IMR-90 (cell line): ENCODE measurements at regions not wholly inside any gene's neighbourhood (a gene's known extent, or its start where the extent isn't known, plus 50 kb on each side); places are given as distances from the start of the nearest gene placed in this dataset.

Source experiments
- ATAC-seq: fragments of 200-7000 bp; cut with Tn5 transposase; 2 replicates; pipeline ENCODE4 v1.9.1; 2020; ENCODE audit warnings: low read depth, mild to moderate bottlenecking, moderate library complexity
- BruUV-seq: library from RNA; stranded (reverse); fragments of 400-500 nt; replicated peaks from 2 replicates; lab custom pipeline; 2021; lab: Mats Ljungman, UMichigan
- CTCF ChIA-PET: fragments of 300-600 bp; formaldehyde crosslinking; extraction: SDS; loops from one replicate; lab custom pipeline; 2021; ENCODE audit warnings: antibody characterized with exemption; lab: Yijun Ruan, JAX
- POLR2A ChIA-PET: fragments of 300-600 bp; sonication (Branson Sonifier 250); formaldehyde crosslinking; loops from one replicate; lab custom pipeline; 2022; ENCODE audit warnings: antibody characterized with exemption; ENCODE audit not compliant: unreplicated experiment; lab: Charles Lee
- DNase-seq: peaks from one replicate; pipeline ENCODE4 v3.0.0; 2013
- H2AFZ ChIP-seq: replicated peaks from 2 replicates; pipeline ENCODE3; 2013; ENCODE audit warnings: low read length, mild to moderate bottlenecking; ENCODE audit not compliant: poor library complexity
- H2AK5ac ChIP-seq: 2 replicates; pipeline ENCODE4 v1.6.1; 2013; ENCODE audit warnings: low read depth, low read length, inconsistent platforms
- H2AK9ac ChIP-seq: replicated peaks from 2 replicates; pipeline ENCODE3; 2013; ENCODE audit warnings: mild to moderate bottlenecking, low read depth, low read length, moderate library complexity; ENCODE audit not compliant: poor library complexity
- H2BK120ac ChIP-seq: 2 replicates; pipeline ENCODE4 v1.6.1; 2013; ENCODE audit warnings: low read depth, low read length, inconsistent platforms
- H2BK15ac ChIP-seq: 3 replicates; pipeline ENCODE4 v1.6.1; 2013; ENCODE audit warnings: low read depth, low read length, inconsistent platforms
- H2BK20ac ChIP-seq: 2 replicates; pipeline ENCODE4 v1.6.1; 2013; ENCODE audit warnings: low read depth, mild to moderate bottlenecking, inconsistent platforms, low read length, moderate library complexity
- H2BK5ac ChIP-seq: 2 replicates; pipeline ENCODE4 v1.6.1; 2013; ENCODE audit warnings: mild to moderate bottlenecking, low read depth, low read length, inconsistent platforms; ENCODE audit not compliant: poor library complexity, severe bottlenecking
- H3K14ac ChIP-seq: replicated peaks from 2 replicates; pipeline ENCODE4 v1.6.1; 2013; ENCODE audit warnings: low read depth, low read length, inconsistent platforms
- H3K18ac ChIP-seq: 2 replicates; pipeline ENCODE4 v1.6.1; 2013; ENCODE audit warnings: low read depth, low read length, control low read depth
- H3K23ac ChIP-seq: 2 replicates; pipeline ENCODE4 v1.6.1; 2013; ENCODE audit warnings: low read depth, low read length, inconsistent platforms
- H3K27ac ChIP-seq: 2 replicates; pipeline ENCODE4 v1.5.1; 2013; ENCODE audit warnings: mild to moderate bottlenecking, control low read depth, low read length; ENCODE audit not compliant: insufficient read depth
- H3K27me3 ChIP-seq: 2 replicates; pipeline ENCODE4 v1.6.1; 2013; ENCODE audit warnings: low read length; ENCODE audit not compliant: control insufficient read depth, insufficient read depth
- H3K36me3 ChIP-seq: 2 replicates; pipeline ENCODE4 v1.6.1; 2013; ENCODE audit warnings: low read length, mixed read lengths; ENCODE audit not compliant: control insufficient read depth, insufficient read depth
- H3K4ac ChIP-seq: 2 replicates; pipeline ENCODE4 v1.6.1; 2013; ENCODE audit warnings: low read depth, low read length, inconsistent platforms
- H3K4me1 ChIP-seq: 2 replicates; pipeline ENCODE4 v1.6.1; 2013; ENCODE audit warnings: low read length, mixed read lengths; ENCODE audit not compliant: control insufficient read depth, insufficient read depth
- H3K4me2 ChIP-seq: 2 replicates; pipeline ENCODE4 v1.6.1; 2013; ENCODE audit warnings: low read depth, mild to moderate bottlenecking, control low read depth, low read length, moderate library complexity
- H3K4me3 ChIP-seq: 2 replicates; pipeline ENCODE4 v1.5.1; 2013; ENCODE audit warnings: low read depth, mild to moderate bottlenecking, control low read depth, low read length, moderate library complexity; ENCODE audit not compliant: insufficient read depth
- H3K56ac ChIP-seq: 2 replicates; pipeline ENCODE4 v1.6.1; 2013; ENCODE audit warnings: low read length, inconsistent platforms; ENCODE audit not compliant: insufficient read depth; ENCODE audit errors: extremely low read depth
- H3K79me1 ChIP-seq, 2 experiments: 2 replicates each; pipeline ENCODE4 v1.6.1; 2013; ENCODE audit warnings: low read length in 2 of 2, inconsistent platforms in 1 of 2, low read depth in 1 of 2
- H3K9ac ChIP-seq: 2 replicates; pipeline ENCODE4 v1.6.1; 2013; ENCODE audit warnings: low read depth, low read length, control low read depth
- H3K9me1 ChIP-seq: 2 replicates; pipeline ENCODE4 v1.6.1; 2013; ENCODE audit warnings: low read length, inconsistent platforms; ENCODE audit not compliant: insufficient read depth
- H3K9me3 ChIP-seq: 2 replicates; pipeline ENCODE4 v1.6.1; 2013; ENCODE audit warnings: low read length; ENCODE audit not compliant: control insufficient read depth, insufficient read depth
- H4K20me1 ChIP-seq: 2 replicates; pipeline ENCODE4 v1.6.1; 2013; ENCODE audit warnings: low read length, inconsistent platforms; ENCODE audit not compliant: insufficient read depth
- H4K5ac ChIP-seq: 2 replicates; pipeline ENCODE4 v1.6.1; 2013; ENCODE audit warnings: mild to moderate bottlenecking, low read depth, low read length, control low read depth
- H4K8ac ChIP-seq, 2 experiments: 2 replicates each; pipeline ENCODE4 v1.6.1; 2013; ENCODE audit warnings: low read depth in 2 of 2, low read length in 2 of 2, control low read depth in 1 of 2, inconsistent platforms in 1 of 2
- H4K91ac ChIP-seq: 2 replicates; pipeline ENCODE4 v1.6.1; 2013; ENCODE audit warnings: low read depth, low read length, inconsistent platforms; ENCODE audit not compliant: insufficient read depth
- BHLHE40 ChIP-seq: fragments of 150-350 bp; IDR thresholded peaks from 2 replicates; pipeline ENCODE4 v1.6.1; 2016; ENCODE audit warnings: mild to moderate bottlenecking, low read depth, low read length
- CEBPB ChIP-seq: IDR thresholded peaks from 2 replicates; pipeline ENCODE4 v1.6.1; 2012; ENCODE audit warnings: low read depth, low read length, improper control_type of control experiment
- CHD1 ChIP-seq: IDR thresholded peaks from 2 replicates; pipeline ENCODE4 v1.6.1; 2012; ENCODE audit warnings: low read depth, low read length, improper control_type of control experiment
- ELK1 ChIP-seq: fragments of 150-350 bp; IDR thresholded peaks from 2 replicates; pipeline ENCODE4 v1.6.1; 2016; ENCODE audit warnings: low read depth, mild to moderate bottlenecking, low read length, moderate library complexity, borderline replicate concordance
- FOS ChIP-seq: fragments of 150-350 bp; IDR thresholded peaks from 2 replicates; pipeline ENCODE4 v1.6.1; 2016; ENCODE audit warnings: low read depth, low read length
- MAFK ChIP-seq: IDR thresholded peaks from 2 replicates; pipeline ENCODE4 v1.6.1; 2012; ENCODE audit warnings: low read depth, low read length, improper control_type of control experiment
- MAZ ChIP-seq: IDR thresholded peaks from 2 replicates; pipeline ENCODE4 v1.6.1; 2012; ENCODE audit warnings: low read depth, mild to moderate bottlenecking, low read length, improper control_type of control experiment, moderate library complexity, borderline replicate concordance
- MXI1 ChIP-seq: IDR thresholded peaks from 2 replicates; pipeline ENCODE4 v1.6.1; 2012; ENCODE audit warnings: low read depth, mild to moderate bottlenecking, low read length, moderate library complexity, borderline replicate concordance
- NFE2L2 ChIP-seq: fragments of 150-350 bp; IDR thresholded peaks from 2 replicates; pipeline ENCODE4 v1.6.1; 2016; ENCODE audit warnings: low read depth, mild to moderate bottlenecking, low read length
- POLR2A ChIP-seq: IDR thresholded peaks from 2 replicates; pipeline ENCODE4 v1.6.1; 2012; ENCODE audit warnings: mild to moderate bottlenecking, low read depth, low read length
- RAD21 ChIP-seq: IDR thresholded peaks from 2 replicates; pipeline ENCODE4 v1.6.1; 2012; ENCODE audit warnings: low read length, improper control_type of control experiment
- RCOR1 ChIP-seq: IDR thresholded peaks from 2 replicates; pipeline ENCODE4 v1.6.1; 2012; ENCODE audit warnings: mild to moderate bottlenecking, low read length, improper control_type of control experiment; ENCODE audit not compliant: insufficient replicate concordance
- RFX5 ChIP-seq: IDR thresholded peaks from 2 replicates; pipeline ENCODE4 v1.8.0; 2012; ENCODE audit warnings: low read depth, mild to moderate bottlenecking, low read length, moderate library complexity
- SMC3 ChIP-seq: fragments of 150-350 bp; IDR thresholded peaks from 2 replicates; pipeline ENCODE4 v1.6.1; 2016; ENCODE audit warnings: low read depth, mild to moderate bottlenecking, antibody characterized with exemption, low read length, moderate library complexity
- USF2 ChIP-seq: fragments of 150-350 bp; IDR thresholded peaks from 2 replicates; pipeline ENCODE4 v1.6.1; 2017; ENCODE audit warnings: mild to moderate bottlenecking, antibody characterized with exemption, low read length, low read depth
- WGBS, 2 experiments: methylation state at CpG; one replicate each; pipeline versions ENCODE4 v1.1.5 to v1.1.7; 2013; ENCODE audit warnings: missing lambda C conversion rate in 2 of 2; ENCODE audit not compliant: insufficient read length in 1 of 2; ENCODE audit errors: extremely low coverage in 2 of 2; 5-methylcytosine and 5-hydroxymethylcytosine counted together
- dilution Hi-C: fragments of 300-500 bp; cut with HindIII; formaldehyde crosslinking; loops from one replicate; pipeline ENCODE4 v1.14.3; 2018; ENCODE audit warnings: low sequenced_read_pairs; ENCODE audit not compliant: unreplicated experiment
- in situ Hi-C: fragments of 300-500 bp; cut with MboI; formaldehyde crosslinking; loops from 3 replicates; pipeline ENCODE4 v1.14.3; 2019; ENCODE audit warnings: low sequenced_read_pairs, inconsistent platforms, mixed read lengths
- intact Hi-C: fragments of 100-400 bp; cut with micrococcal nuclease; formaldehyde crosslinking; loops from 2 replicates; pipeline ENCODE4 v1.10.0; 2022
- TF ChIP-seq, protein P1 (sequence below): conservative IDR thresholded peaks from 2 replicates; pipeline ENCODE4 v1.5.1; 2012; ENCODE audit warnings: mild to moderate bottlenecking, low read depth, low read length, improper control_type of control experiment

GRCh38 chr21:34199121-34199910 lies 125.9 kb downstream of the MRPS6 start:
- Histone ChIP-seq H4K8ac (no peak overlapping the region), H2BK120ac (no peak overlapping the region), H3K36me3 (no peaks in the 10 kb centered on the region), H3K23ac (no peak overlapping the region), H4K5ac (no peak overlapping the region), H3K56ac (no peak overlapping the region), H2AK9ac (no peak overlapping the region), H3K27me3 (no peaks in the 10 kb centered on the region; the same call in 1 of the 2 replicates), H3K9me3 (no peaks in the 10 kb centered on the region), H4K20me1 (no peaks in the 10 kb centered on the region), H3K9me1 (no peaks in the 10 kb centered on the region), H4K91ac (no peak overlapping the region), H3K14ac (no peak overlapping the region), H2AK5ac (no peak overlapping the region), H3K4ac (no peak overlapping the region), H3K9ac (no peak overlapping the region), H2AFZ (no peak overlapping the region), H3K79me1 (no peaks in the 10 kb centered on the region), H2BK20ac (no peak overlapping the region), H3K4me2 (no peak overlapping the region), H3K4me1 (peaks cover 10% of the 10 kb centered on the region; the same call in 1 of the 2 replicates), H3K27ac (no peak overlapping the region), H3K18ac (no peak overlapping the region), H2BK5ac (no peak overlapping the region), H3K4me3 (no peak overlapping the region), H2BK15ac (no peak overlapping the region)
- in situ Hi-C loops: no loop called here
- ChIA-PET POLR2A (no interaction called here), CTCF (no interaction called here)
- no TSS peak for BruUV-seq
- ATAC-seq: no peak
- TF ChIP-seq RAD21 (no peak), MAFK (no peak), USF2 (no peak), ELK1 (no peak), CEBPB (no peak), MXI1 (no peak), SMC3 (no peak), POLR2A (no peak), NFE2L2 (no peak), FOS (no peak), CHD1 (no peak), RFX5 (no peak), RCOR1 (no peak), MAZ (no peak), BHLHE40 (no peak)
- TF ChIP-seq, protein P1, sequence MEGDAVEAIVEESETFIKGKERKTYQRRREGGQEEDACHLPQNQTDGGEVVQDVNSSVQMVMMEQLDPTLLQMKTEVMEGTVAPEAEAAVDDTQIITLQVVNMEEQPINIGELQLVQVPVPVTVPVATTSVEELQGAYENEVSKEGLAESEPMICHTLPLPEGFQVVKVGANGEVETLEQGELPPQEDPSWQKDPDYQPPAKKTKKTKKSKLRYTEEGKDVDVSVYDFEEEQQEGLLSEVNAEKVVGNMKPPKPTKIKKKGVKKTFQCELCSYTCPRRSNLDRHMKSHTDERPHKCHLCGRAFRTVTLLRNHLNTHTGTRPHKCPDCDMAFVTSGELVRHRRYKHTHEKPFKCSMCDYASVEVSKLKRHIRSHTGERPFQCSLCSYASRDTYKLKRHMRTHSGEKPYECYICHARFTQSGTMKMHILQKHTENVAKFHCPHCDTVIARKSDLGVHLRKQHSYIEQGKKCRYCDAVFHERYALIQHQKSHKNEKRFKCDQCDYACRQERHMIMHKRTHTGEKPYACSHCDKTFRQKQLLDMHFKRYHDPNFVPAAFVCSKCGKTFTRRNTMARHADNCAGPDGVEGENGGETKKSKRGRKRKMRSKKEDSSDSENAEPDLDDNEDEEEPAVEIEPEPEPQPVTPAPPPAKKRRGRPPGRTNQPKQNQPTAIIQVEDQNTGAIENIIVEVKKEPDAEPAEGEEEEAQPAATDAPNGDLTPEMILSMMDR: no peak
- no peak for DNase-seq
- 68% methylated on average over 4 of the region's 7 CpGs; no CpG with 5 or more reads in 1 of the 2 experiments for WGBS, 2 experiments
- dilution Hi-C loops: no loop called here
- intact Hi-C loops: no loop called here
